Activated naive CD4-positive, alpha-beta T cell treated with anti-CD3 and anti-CD28 coated beads, Interleukin-2, amount 50 U/mL, for 72 hours (primary cell): ENCODE measurements at regions not wholly inside any gene's neighbourhood (a gene's known extent, or its start where the extent isn't known, plus 50 kb on each side); places are given as distances from the start of the nearest gene placed in this dataset.
"Not testable (repeated sequence)": the region's sequence is repeated elsewhere in the genome, so short reads cannot be mapped to it uniquely, and the experiment has no call there.

ENCODE experiments used
- ATAC-seq, 2 donors: fragments of 150-1000 bp; cut with Tn5 transposase; 2 replicates each; pipeline ENCODE4 v1.10.0; 2021; ENCODE audit warnings: mild to moderate bottlenecking in 2 of 2, moderate library complexity in 2 of 2
- DNase-seq, 2 donors: peaks; one replicate each; pipeline ENCODE4 v3.0.0; 2021 to 2022; ENCODE audit warnings: low spot score in 2 of 2
- H3K27ac Mint-ChIP-seq, 2 donors: one replicate each; pipeline ENCODE4 v1.8.0; 2022; ENCODE audit warnings: mild to moderate bottlenecking in 2 of 2, mixed read lengths in 2 of 2
- H3K36me3 Mint-ChIP-seq, 2 donors: one replicate each; pipeline ENCODE4 v1.8.0; 2022; ENCODE audit warnings: mixed read lengths in 2 of 2
- H3K9me3 Mint-ChIP-seq, 2 donors: one replicate each; pipeline ENCODE4 v1.8.0; 2022; ENCODE audit warnings: mixed read lengths in 2 of 2

- ATAC-seq (no peak), DNase-seq (no peak)
Observed at GRCh38 chr18:73414069-73414468, 546.3 kb upstream of the NETO1 start.

GRCh38 chr18:73409242-73409641 is 541.5 kb upstream of the NETO1 start:
- Mint-ChIP-seq H3K9me3 (peaks cover 0 to 6% of the 10 kb centered on the region in 2 donors), H3K27ac (no peak overlapping the region), H3K36me3 (no peaks in the 10 kb centered on the region)
- DNase-seq (no peak), ATAC-seq (no peak)

More at GRCh38 chr18:73414069-73414468, 546.3 kb upstream of the NETO1 start:
- Mint-ChIP-seq H3K9me3 (peaks cover 0 to 3% of the 10 kb centered on the region in 2 donors), H3K27ac (no peak overlapping the region), H3K36me3 (no peaks in the 10 kb centered on the region)

GRCh38 chr18:73408469-73408868 is 540.7 kb upstream of the NETO1 start:
- H3K9me3 Mint-ChIP-seq: peaks cover 0 to 6% of the 10 kb centered on the region in 2 donors
- H3K36me3 Mint-ChIP-seq: no peaks in the 10 kb centered on the region
- no peak overlapping the region for H3K27ac Mint-ChIP-seq
- no peak for DNase-seq
- ATAC-seq: no peak

- Mint-ChIP-seq H3K27ac (no peak overlapping the region), H3K9me3 (peaks cover 0 to 6% of the 10 kb centered on the region in 2 donors), H3K36me3 (no peaks in the 10 kb centered on the region)
- ATAC-seq: no peak
- no peak for DNase-seq
Observed at GRCh38 chr18:73407506-73407905, 539.7 kb upstream of the NETO1 start.

GRCh38 chr18:73384246-73384645 is 516.5 kb upstream of the NETO1 start:
- ATAC-seq (no peak), DNase-seq (no peak)
- no peak overlapping the region for H3K27ac Mint-ChIP-seq
- H3K36me3 Mint-ChIP-seq: no peaks in the 10 kb centered on the region
- peaks cover 0 to 11% of the 10 kb centered on the region in 2 donors for H3K9me3 Mint-ChIP-seq

GRCh38 chr18:73381699-73382036 is 513.9 kb upstream of the NETO1 start:
- Mint-ChIP-seq H3K36me3 (no peaks in the 10 kb centered on the region), H3K9me3 (peaks cover 2 to 5% of the 10 kb centered on the region in 2 donors), H3K27ac (no peak overlapping the region)
- DNase-seq (no peak), ATAC-seq (no peak)

- Mint-ChIP-seq H3K36me3 (no peaks in the 10 kb centered on the region), H3K27ac (no peak overlapping the region), H3K9me3 (peaks cover 8% of the 10 kb centered on the region in 2 donors)
- ATAC-seq (no peak), DNase-seq (no peak)
Observed at GRCh38 chr18:73381016-73381698, 513.4 kb upstream of the NETO1 start.

- no peak overlapping the region for H3K27ac Mint-ChIP-seq
- no peak for DNase-seq
- H3K9me3 Mint-ChIP-seq: peaks cover 2 to 7% of the 10 kb centered on the region in 2 donors
Observed at GRCh38 chr18:73366713-73367112, 498.9 kb upstream of the NETO1 start.

GRCh38 chr18:73365018-73365417 is 497.2 kb upstream of the NETO1 start:
- ATAC-seq: no peak
- no peaks in the 10 kb centered on the region for H3K36me3 Mint-ChIP-seq
- no peak overlapping the region for H3K27ac Mint-ChIP-seq
- DNase-seq: no peak
- H3K9me3 Mint-ChIP-seq: peaks cover 0 to 7% of the 10 kb centered on the region in 2 donors

More at GRCh38 chr18:73366713-73367112, 498.9 kb upstream of the NETO1 start:
- no peak for ATAC-seq
- H3K36me3 Mint-ChIP-seq: no peaks in the 10 kb centered on the region

- ATAC-seq (no peak), DNase-seq (no peak)
- Mint-ChIP-seq H3K27ac (no peak overlapping the region), H3K36me3 (no peaks in the 10 kb centered on the region), H3K9me3 (peaks cover 0 to 4% of the 10 kb centered on the region in 2 donors)
Observed at GRCh38 chr18:73355121-73355520, 487.3 kb upstream of the NETO1 start.

- H3K36me3 Mint-ChIP-seq: no peaks in the 10 kb centered on the region
- ATAC-seq (no peak), DNase-seq (no peak)
- H3K27ac Mint-ChIP-seq: no peak overlapping the region
- H3K9me3 Mint-ChIP-seq: peaks cover 4 to 10% of the 10 kb centered on the region in 2 donors
Observed at GRCh38 chr18:73352546-73352945, 484.8 kb upstream of the NETO1 start.

GRCh38 chr18:73340135-73340977 is 472.6 kb upstream of the NETO1 start:
- no peaks in the 10 kb centered on the region for H3K36me3 Mint-ChIP-seq
- no peak overlapping the region for H3K27ac Mint-ChIP-seq
- DNase-seq (no peak), ATAC-seq (no peak)
- peaks cover 6 to 7% of the 10 kb centered on the region in 2 donors for H3K9me3 Mint-ChIP-seq

- DNase-seq (no peak), ATAC-seq (no peak)
- Mint-ChIP-seq H3K36me3 (no peaks in the 10 kb centered on the region), H3K9me3 (no peaks in the 10 kb centered on the region), H3K27ac (no peak overlapping the region)
Observed at GRCh38 chr18:73331212-73331772, 463.5 kb upstream of the NETO1 start.

- H3K36me3 Mint-ChIP-seq, ATAC-seq: not testable (repeated sequence)
Observed at GRCh38 chr18:73330106-73330505, 462.3 kb upstream of the NETO1 start.

GRCh38 chr18:73324187-73324831 is 456.5 kb upstream of the NETO1 start:
- not testable (repeated sequence) for H3K27ac Mint-ChIP-seq, H3K9me3 Mint-ChIP-seq, DNase-seq, H3K36me3 Mint-ChIP-seq, ATAC-seq

More at GRCh38 chr18:73330106-73330505, 462.3 kb upstream of the NETO1 start:
- not testable (repeated sequence) for DNase-seq, H3K27ac Mint-ChIP-seq, H3K9me3 Mint-ChIP-seq

GRCh38 chr18:73318739-73319479 is 451.1 kb upstream of the NETO1 start:
- H3K27ac Mint-ChIP-seq: no peak overlapping the region
- ATAC-seq (no peak), DNase-seq (no peak)
- no peaks in the 10 kb centered on the region for H3K36me3 Mint-ChIP-seq
- H3K9me3 Mint-ChIP-seq: no peaks in the 10 kb centered on the region
